GM18867 (cell line): ENCODE measurements at regions not wholly inside any gene's neighbourhood (a gene's known extent, or its start where the extent isn't known, plus 50 kb on each side); places are given as distances from the start of the nearest gene placed in this dataset.

Experiments
- ATAC-seq: cut with Tn5 transposase; IDR thresholded peaks from one replicate; pipeline ENCODE4 v1.9.1; 2021; ENCODE audit warnings: mild to moderate bottlenecking, moderate library complexity; ENCODE audit not compliant: unreplicated experiment

DNA sequence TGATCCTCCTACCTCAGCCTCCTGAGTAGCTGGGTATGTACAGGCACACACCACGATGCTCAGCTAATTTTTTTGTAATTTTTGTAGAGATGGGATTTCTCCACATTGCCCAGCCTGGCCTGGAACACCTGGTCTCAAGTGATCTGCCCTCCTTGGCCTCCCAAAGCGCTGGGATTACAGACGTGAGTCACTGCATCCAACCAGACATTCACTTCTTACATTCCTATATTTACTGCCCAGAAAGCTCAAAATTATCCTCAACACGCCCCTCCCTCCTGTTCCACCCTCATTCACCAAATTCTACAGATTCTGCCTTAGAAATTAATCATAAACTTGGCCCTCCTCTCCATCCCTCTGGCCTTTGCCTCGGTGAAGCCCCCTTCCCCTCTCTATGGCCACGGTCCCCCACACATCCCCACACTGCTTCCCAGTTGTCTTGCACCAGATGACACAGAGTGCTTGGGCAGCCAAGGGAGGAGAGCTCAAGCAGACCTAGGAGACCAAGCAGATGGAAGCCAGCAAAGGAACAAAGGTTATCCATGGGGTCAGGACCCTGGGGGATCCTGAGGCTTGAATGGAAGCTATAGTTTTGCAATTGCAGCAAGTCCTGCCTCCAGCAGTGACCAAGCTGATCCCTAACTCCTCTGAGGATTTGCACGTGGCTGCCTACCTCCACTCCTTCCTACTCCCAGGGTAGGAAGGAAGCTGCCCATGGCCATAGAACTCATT is 213.2 kb upstream of the FOXN3 start:
- ATAC-seq: no peak

DNA sequence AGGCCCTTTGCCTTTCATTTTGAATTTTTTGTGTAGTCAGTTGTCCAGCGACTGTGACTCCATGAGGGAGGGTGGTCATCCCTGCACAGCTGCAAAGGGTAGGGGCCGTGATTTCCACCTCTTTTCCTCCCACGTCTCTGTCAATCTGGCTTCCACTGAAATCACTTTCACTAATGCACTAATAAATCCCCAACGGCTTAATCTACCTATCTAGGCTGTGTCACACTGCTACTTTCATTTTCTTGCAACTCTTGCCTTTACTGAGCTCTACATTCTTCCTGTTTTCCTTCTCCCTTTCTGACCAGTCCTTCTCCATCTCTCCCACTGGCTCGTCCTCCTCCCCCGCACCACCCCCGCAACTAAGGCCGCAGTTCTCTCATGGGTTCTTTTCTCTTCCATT is 212.3 kb upstream of the FOXN3 start:
- ATAC-seq: no peak

DNA sequence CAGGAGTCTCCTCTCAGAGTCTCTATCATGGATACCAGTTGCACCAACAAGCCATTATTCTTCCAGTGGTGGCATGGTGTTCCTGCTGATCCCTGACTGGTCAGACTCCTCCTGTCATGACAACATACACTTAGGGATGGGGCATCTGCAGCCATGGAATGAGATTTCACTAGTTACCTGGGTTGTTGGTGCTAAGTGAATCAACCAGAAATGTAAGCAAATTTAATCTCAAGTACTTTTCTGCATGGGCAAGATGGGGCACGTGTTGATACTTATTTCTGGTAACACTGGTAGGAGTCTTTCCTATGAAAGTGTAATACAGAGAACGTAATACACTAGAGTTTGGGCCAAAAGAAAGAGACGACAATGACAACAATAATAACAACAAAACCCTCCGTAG is 211.5 kb upstream of the FOXN3 start:
- no peak for ATAC-seq

DNA sequence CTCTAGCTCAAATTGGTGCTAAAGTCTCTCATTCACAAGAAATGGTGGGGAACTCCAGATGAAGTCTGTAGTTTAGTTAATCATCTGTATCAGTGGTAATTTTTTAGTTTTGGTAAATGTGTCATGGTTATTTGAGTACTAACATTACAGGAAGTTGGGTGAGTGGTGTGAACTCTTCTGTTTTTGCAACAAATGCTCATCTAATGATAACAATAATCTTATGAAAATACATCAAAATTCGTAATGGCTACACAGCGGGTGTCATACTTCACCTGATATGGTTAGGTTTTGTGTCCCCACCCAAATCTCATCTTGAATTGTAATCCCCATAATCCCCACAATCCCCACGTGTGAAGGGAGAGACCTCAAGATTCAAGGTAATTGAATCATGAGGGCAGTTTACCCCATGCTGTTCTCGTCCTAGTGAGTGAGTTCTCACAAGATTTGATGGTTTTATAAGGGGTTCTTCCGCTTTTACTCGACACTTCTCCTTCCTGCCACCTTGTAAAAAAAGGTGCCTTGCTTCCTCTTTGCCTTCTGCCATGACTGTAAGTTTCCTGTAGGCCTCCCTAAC is 209.3 kb upstream of the FOXN3 start:
- peak; percentile 55 for ATAC-seq

DNA sequence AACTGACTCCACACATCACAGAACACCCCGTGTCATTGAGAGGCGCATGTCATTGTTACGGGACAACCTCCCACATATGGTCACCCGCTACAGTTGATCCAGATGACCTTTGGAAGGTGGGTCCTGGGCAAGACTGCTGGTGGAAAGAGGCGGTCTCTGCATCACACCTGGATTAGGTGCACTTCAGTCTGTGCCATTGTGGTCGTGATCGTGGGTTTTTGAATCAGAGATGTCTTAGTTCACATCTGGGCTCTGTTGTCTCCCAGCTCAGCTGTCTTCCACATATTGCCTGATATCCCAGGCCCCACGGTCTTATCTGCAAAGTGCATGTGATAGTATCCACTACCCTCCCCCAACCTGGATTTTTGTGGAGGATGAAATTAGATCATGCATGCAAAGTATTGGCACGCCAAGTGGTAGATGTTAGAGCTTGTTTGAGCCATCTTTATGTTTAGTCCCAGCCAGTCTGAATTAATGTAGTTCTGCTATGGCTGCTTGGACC is 208.7 kb upstream of the FOXN3 start:
- no peak for ATAC-seq

DNA sequence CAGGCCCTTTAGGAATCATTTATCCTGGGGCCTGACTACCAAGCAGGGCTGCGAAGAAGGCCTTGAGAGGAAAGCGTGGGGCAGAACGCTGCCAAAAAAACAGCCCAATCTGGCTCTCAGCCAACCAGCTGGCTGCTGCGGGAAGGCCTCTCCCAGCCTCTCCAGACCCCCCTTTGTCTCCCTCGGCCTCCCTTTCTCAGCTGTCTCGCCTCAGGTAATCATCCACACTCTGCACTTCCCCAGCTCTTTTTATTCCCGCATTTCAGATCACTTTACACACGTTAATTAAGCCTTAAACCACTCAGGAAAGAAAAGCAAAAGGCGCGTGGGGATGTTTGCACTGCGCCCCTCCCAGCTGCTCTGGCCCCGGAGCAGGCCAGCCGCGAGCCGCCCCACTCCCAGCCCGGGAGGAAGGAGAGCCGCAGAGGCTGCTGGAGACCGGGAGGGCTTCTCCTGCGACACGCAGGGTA is 208.2 kb upstream of the FOXN3 start:
- no peak for ATAC-seq

DNA sequence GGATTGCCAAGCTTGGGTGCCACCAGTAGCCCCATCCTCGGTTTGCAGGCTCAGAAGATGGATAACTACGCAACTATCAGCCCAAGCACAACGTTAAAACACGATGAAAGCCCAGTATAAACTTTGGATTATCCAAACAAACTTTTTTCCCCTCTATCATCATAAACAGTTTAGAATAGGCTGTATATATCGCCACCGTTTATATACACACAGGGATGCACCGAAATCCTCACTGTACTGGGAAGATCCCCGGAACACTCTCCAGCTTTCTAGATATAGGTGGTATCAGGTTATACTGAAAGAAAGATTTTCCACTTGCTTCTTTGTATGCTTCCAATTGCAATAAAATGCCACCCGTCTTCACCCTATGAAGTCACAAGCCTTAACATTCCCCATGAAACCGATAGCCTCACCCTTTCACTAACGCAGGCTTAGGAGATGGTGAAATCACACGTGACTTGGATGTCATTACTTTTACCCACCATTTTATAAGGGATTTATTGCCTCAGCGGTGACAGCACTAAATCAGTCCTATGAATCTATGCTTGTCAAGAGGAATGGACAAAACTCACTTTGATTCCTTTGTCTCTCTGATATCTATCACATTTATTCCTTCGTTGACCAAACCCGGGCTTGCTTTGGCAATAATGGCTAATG is 207.6 kb upstream of the FOXN3 start:
- no peak for ATAC-seq

DNA sequence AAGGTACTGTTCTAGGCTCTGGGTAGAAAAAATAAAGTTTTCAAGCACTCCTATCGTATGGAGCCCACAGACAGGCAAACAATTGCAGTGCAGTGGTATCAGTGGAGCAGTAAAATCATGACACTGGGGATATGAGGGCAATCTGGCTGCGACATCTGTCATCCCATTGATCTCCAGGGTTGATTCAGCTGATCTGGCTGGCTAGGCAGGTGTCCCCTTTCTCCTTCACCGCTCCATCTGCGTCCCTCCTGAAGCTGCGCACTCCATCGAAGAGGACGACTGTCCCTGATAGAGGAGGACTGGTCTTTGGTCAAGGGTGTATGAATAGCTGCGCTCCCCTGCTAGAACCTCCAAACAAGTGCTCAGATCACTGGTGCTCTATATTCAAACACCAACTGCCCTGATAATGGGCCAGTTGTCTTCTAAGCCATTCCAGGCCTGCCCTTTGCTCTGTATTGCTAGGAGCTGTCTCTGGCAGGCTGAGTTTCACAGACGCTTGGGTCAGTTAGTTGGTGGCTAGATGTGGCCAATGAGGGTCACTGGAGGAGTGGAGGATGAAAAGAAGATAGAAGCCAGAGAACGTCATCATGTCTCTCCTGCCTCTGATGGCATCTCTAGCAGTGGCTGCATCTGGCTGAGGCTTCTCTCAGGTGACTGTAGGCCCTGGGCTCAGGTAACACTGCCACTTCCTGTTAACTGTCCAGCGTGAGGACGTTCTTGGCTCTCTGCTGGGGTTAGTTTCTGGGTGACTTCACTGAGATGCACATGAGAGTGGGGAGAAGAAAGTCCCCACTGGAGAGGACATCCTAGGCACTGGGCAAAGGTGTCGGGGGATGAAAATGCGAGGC is 205.0 kb upstream of the FOXN3 start:
- ATAC-seq: no peak

DNA sequence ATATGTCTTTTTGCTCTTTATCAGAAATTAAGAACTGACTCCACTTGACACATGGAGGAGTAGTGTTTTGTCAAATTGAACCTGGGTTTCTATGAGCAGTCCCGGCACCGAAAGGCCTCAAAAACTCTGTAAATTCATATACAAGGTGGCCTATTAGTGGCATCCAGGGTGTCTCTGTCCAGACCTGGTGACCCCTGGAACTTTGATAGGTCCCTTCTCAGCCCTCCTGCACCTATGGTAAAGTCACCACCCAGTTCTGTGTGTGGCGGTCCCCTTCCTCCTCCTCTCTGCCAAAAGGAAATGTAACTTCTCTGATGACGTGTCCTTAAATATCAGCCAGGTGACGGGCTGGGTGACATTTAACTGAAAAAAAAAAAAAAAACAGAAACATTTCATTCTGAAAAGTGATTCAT is 204.0 kb upstream of the FOXN3 start:
- ATAC-seq: no peak

DNA sequence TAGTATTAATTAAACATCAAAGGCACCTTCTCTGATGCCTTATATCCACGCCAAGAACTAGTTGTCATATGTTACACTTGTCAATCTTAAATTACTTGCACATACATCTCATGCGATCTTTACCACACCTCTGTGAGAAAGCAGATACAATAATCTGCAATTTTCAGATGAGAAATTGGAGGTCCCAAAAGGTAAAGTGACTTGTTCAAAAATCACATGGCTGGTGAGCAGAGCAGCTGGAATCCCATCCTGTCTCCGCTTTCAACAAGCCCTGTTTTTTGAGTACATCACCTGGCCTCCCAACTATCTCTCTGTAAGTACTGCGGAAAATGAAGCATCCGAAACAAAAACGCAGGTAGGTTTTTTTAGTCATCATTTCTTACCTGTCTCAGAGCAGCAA is 203.4 kb upstream of the FOXN3 start:
- ATAC-seq: no peak

DNA sequence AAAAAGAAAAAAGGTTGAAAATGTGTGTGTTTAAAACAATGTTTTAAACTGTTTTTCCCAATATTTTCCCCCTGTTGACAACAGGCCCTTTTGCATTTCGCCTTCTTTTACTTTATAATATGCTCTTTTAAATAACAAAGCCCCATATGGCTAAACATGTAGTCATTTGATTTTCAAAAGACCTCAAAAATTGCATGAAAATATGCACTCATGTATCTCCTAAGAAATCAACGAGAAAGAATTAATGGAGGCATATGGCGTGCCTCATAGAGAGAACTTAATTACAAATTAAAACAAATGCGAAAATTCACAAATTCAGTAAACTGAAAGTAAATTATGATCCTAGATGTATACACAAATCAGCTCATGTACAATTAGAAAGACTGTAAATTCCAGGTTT is 202.6 kb upstream of the FOXN3 start:
- ATAC-seq: no peak

DNA sequence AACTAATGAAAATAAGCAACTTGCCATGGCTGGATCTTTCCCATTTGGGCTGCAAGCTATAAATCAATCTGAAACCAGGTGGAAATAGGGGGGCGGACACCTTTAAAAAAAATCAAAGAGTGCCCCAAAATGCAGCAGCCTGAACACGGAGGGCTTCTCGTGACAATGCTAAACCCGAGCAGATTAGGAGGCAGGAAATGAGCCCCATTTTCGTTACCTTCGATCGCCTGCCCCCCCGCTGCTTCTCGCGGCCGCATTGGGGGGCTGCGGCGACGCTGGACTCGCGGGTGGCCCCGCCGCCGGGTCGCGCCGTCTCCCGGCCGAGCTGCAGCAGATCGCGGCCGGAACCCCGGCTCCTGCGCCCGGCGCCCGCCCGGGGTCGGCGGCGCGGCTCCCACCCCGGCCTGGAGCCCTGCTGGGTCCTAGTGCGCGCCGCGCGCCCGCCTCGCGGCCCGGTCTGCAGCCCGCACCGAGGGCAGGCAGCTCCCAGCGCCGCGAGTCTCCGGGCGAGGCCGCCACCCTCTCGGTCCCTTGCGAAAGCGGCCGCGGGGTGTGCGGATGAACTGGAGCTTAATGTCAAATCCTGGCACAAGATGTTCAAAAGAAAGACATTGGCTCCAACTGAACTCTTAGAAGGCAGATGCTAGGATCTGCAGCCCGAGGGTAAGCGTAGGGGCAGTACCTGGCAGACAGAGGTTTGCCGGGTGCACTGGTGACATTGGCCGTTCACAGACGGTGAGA is 201.9 kb upstream of the FOXN3 start:
- ATAC-seq: peak; percentile 78

DNA sequence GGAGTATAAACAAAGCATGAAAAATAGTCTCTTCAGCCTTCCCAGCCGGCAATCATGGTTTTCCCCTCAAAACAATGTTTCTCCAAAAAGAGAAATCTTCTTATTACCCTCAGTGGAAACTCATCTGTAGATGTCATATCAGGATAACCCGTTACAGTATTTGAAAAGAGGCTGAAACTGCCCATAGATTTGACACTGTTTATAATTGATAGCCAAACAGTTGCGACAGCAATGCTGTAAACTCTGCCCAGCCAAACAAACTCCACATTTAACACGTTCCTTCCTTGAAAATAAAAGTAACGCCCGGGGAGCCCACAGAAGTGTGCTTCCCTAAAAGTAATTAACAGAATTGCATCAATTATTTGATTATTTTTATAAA is 201.3 kb upstream of the FOXN3 start:
- no peak for ATAC-seq

DNA sequence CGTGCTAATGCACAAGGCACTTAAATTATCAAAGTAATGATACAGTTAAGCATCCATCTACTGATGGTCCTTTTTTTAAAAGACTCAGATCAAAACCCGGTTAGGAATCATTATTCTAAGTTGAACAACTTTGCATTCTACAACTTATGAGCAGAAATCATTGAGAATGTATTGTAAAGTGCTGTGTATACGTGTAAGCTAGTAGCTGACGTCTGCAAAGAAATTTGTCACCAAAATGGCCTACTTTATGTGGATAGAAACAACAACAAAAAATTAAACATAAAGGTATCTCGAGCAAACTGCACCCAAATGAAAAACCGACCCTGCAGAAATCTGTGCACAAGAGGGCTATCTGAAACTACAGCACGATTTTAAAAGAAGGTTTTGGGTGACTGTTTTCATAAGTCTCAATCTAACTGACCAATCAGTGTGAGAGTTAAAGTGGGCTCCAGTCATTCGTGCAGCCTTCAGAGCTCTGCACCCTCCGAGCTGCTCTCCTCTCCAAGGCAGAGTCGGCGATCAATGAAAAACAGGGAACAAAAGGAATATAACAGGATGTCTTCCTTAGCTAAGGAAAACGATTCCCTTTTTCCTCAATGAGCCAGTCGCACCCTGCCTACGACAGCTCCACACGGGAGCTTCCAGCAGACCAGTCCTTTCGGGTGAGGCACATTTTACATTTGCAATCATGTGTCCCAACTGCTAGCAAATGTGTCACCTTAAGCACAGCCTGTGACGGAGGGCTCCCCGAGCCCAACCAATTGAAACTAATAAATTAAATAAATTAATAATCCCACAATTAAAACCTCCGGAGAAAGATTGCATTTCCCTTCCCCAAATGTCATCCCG is 200.7 kb upstream of the FOXN3 start:
- ATAC-seq: no peak

DNA sequence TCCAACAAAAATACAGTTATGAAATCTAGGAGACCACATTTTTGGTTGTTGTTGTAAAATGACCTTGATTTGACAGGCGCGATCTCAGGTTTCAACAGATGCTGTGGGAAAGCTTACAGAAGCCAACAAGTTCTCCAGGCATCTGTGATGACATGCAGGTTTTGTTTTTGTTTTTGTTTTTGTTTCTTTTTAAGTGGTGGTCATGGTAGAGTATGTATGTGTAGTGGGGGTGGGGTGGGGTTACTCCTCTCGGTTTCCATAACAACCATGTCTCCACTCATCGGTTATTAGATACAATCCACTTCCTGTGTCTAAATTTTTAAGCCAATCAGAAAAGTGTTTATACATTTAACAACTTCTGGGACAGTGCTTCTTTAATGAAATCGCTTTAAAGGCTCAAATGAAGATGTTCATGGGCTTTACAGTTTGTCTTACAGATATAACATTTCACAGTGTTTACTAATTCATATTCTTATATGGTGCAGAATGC is 199.9 kb upstream of the FOXN3 start:
- peak; percentile 65 for ATAC-seq

DNA sequence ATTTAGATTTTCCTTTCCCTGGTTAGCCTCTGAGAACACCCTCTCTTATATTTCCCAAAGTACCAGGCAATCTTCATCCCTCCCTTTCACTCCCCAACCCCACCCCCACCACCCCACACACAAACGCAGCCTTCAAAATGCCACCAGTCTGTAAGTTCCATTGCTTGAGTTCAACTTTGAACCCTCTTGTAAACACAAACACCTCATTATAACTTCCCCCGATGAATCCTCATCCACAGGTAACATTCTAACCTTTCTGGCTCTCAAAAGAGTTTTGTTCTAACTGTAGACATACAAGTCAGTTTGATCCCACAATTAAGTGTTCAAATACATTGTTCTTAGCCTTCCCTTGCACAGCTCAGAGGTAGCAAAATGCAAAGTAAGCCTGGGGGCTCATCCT is 199.4 kb upstream of the FOXN3 start:
- peak; percentile 1 for ATAC-seq

DNA sequence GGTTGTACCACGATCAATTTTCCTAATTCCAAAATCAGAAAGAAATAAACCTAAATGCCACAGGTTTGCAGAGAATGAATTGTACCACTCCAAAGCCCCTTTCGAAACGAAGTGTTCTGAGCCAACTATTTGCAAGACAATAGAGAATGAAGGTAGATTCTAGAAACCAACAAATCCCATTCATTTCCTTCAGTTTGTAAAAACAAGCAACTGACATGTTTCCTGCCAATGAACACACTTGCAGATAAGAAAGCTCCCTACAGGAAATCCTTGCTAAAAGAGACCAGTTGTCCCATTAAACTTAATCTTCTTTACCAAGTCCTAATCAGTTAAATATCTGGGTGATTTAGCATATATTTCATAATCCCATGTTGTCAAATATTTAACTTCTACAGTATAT is 198.4 kb upstream of the FOXN3 start:
- no peak for ATAC-seq

DNA sequence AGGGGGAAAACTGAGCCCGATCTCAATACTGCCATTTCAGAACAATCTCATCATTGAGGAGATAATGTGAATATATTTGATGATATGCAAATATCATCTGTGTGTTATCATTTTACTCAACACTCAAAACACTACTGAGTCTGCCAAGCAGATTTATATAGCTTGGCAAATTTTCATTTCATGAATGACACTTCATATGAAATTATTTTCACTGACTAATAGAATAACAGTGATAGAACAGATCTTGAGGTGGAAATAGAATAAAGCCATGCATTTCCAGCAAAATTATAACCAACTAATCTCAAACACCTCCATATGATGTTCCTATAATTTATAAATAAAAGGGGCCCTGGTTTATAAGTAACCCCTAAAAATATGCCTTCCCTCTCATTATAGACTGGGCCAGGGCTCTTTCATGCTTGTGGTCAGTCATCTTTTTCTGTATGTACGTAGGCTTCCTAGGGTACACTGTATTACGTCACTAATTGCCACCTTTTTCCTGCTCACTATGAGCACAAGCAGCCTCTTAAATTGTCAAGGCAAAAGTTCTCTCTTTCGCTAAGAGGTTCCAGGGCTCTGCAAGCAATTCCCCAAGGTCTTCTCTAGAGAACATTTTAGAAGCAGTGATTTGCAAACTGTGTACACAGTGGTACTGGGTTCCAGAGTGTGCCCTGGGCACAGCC is 197.1 kb upstream of the FOXN3 start:
- ATAC-seq: no peak
